Endothelial cell of umbilical vein (primary cell): ENCODE measurements at regions not wholly inside any gene's neighbourhood (a gene's known extent, or its start where the extent isn't known, plus 50 kb on each side); places are given as distances from the start of the nearest gene placed in this dataset.

ENCODE experiments used
- CTCF ChIP-seq, 2 donors: IDR thresholded peaks; 1 replicate in 1 of 2; 2 replicates in 1 of 2; pipeline ENCODE4 v1.5.1; 2011; ENCODE audit warnings: low read length in 2 of 2, mild to moderate bottlenecking in 2 of 2, moderate library complexity in 2 of 2, control low read depth in 1 of 2, inconsistent platforms in 1 of 2, low read depth in 1 of 2; ENCODE audit not compliant: insufficient read depth in 1 of 2; ENCODE audit errors: extremely low read depth in 1 of 2
- MYC ChIP-seq: IDR thresholded peaks from one replicate; pipeline ENCODE4 v1.6.1; 2011; ENCODE audit warnings: mild to moderate bottlenecking, low read depth, low read length
- POLR2A ChIP-seq: IDR thresholded peaks from 2 replicates; pipeline ENCODE4 v1.6.1; 2012; ENCODE audit warnings: low read depth, mild to moderate bottlenecking, control low read depth, low read length

DNA sequence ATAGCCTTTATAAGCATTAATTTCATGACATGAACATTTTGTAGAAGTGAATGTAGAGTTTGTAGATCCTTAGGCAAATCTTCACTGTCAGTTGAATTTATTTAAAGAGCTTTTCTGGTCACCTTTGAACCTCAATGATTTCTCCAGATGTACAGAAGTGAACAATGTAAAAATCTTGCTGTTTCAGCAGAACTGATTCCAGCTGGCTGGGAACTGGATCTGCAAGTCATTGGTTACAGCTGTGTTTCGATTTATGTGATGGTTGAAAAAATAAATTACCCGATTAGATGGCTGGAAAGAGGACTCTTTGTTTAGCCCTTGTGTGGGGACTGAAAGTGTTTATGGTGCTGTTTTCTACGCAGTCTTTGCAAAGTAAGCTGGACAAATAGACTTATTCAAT is 849.8 kb downstream of the USP25 start:
- TF ChIP-seq CTCF (IDR thresholded peaks at IDR 0.05; ENCODE audit: extremely low read depth in 1 of 2, insufficient read depth in 1 of 2, low read depth in 1 of 2, low read length in 2 of 2) (no peak), POLR2A (no peak), MYC (no peak)
